ENCODE measurements at regions not wholly inside any gene's neighbourhood (a gene's known extent, or its start where the extent isn't known, plus 50 kb on each side); places are given as distances from the start of the nearest gene placed in this dataset.

GRCh38 chr17:77474292-77474988 lies 333.7 kb downstream of the SEC14L1 start:
- no peak for DNase-seq (ENCODE audit: low read depth, low spot score)

- DNase-seq (ENCODE audit: low read depth, low spot score) = no peak
These were observed 334.5 kb downstream of the SEC14L1 start for GRCh38 chr17:77475016-77475976.

GRCh38 chr17:77476006-77476405 lies 335.2 kb downstream of the SEC14L1 start:
- no peak for DNase-seq (ENCODE audit: low read depth, low spot score)

GRCh38 chr17:77476498-77476897 lies 335.7 kb downstream of the SEC14L1 start:
- no peak for DNase-seq (ENCODE audit: low read depth, low spot score)

GRCh38 chr17:77476931-77477805 lies 336.4 kb downstream of the SEC14L1 start:
- DNase-seq (ENCODE audit: low read depth, low spot score) = no peak

- no peak for DNase-seq (ENCODE audit: low read depth, low spot score)
These were observed 337.5 kb downstream of the SEC14L1 start for GRCh38 chr17:77478281-77478680.

GRCh38 chr17:77478899-77479298 lies 338.1 kb downstream of the SEC14L1 start:
- no peak for DNase-seq (ENCODE audit: low read depth, low spot score)

GRCh38 chr17:77479372-77480198 lies 338.8 kb downstream of the SEC14L1 start:
- no peak for DNase-seq (ENCODE audit: low read depth, low spot score)

- DNase-seq (ENCODE audit: low read depth, low spot score) = no peak
These were observed 339.4 kb downstream of the SEC14L1 start for GRCh38 chr17:77480199-77480508.

GRCh38 chr17:77480509-77481215 lies 339.9 kb downstream of the SEC14L1 start:
- no peak for DNase-seq (ENCODE audit: low read depth, low spot score)

- DNase-seq (ENCODE audit: low read depth, low spot score) = no peak
These were observed 341.0 kb downstream of the SEC14L1 start for GRCh38 chr17:77481476-77482374.

GRCh38 chr17:77482375-77483127 lies 341.8 kb downstream of the SEC14L1 start:
- no peak for DNase-seq (ENCODE audit: low read depth, low spot score)

GRCh38 chr17:77483128-77483598 lies 342.4 kb downstream of the SEC14L1 start:
- DNase-seq (ENCODE audit: low read depth, low spot score) = no peak

GRCh38 chr17:77484111-77484510 lies 343.3 kb downstream of the SEC14L1 start:
- no peak for DNase-seq (ENCODE audit: low read depth, low spot score)

GRCh38 chr17:77485089-77485833 lies 344.5 kb downstream of the SEC14L1 start:
- DNase-seq (ENCODE audit: low read depth, low spot score) = no peak

GRCh38 chr17:77487211-77487629 lies 346.5 kb downstream of the SEC14L1 start:
- DNase-seq (ENCODE audit: low read depth, low spot score) = no peak

GRCh38 chr17:77487677-77488530 lies 347.1 kb downstream of the SEC14L1 start:
- no peak for DNase-seq (ENCODE audit: low read depth, low spot score)
